A549 (cell line): ENCODE measurements at regions not wholly inside any gene's neighbourhood (a gene's known extent, or its start where the extent isn't known, plus 50 kb on each side); places are given as distances from the start of the nearest gene placed in this dataset.

Experiments used
- CTCF ChIP-seq: fragments of >200 bp; sonication (Bioruptor Twin); formaldehyde crosslinking; IDR thresholded peaks from 3 replicates; pipeline ENCODE4 v1.5.1; 2016
- KDM5A ChIP-seq: fragments of 200-600 bp; sonication (generic); IDR thresholded peaks from 2 replicates; pipeline ENCODE4 v1.6.1; 2016; ENCODE audit warnings: antibody characterized with exemption, mild to moderate bottlenecking
- MAX ChIP-seq: IDR thresholded peaks from 2 replicates; pipeline ENCODE4 v1.6.1; 2012
- MAZ ChIP-seq: fragments of 150-350 bp; IDR thresholded peaks from 2 replicates; pipeline ENCODE4 v1.6.1; 2014; ENCODE audit warnings: antibody characterized with exemption, low read depth, low read length, borderline replicate concordance
- NR3C1 ChIP-seq: fragments of >200 bp; sonication (Bioruptor Twin); formaldehyde crosslinking; IDR thresholded peaks from 3 replicates; pipeline ENCODE4 v1.6.1; 2017
- PHF8 ChIP-seq: fragments of 200-600 bp; sonication (generic); IDR thresholded peaks from 2 replicates; pipeline ENCODE4 v1.6.1; 2016; ENCODE audit warnings: low read depth, mild to moderate bottlenecking, antibody characterized with exemption, moderate library complexity, borderline replicate concordance
- REST ChIP-seq: fragments of 200-600 bp; sonication (generic); IDR thresholded peaks from 2 replicates; pipeline ENCODE4 v1.6.1; 2016; ENCODE audit warnings: antibody characterized with exemption, mild to moderate bottlenecking, moderate library complexity
- SMC3 ChIP-seq: fragments of >200 bp; sonication (Bioruptor Twin); formaldehyde crosslinking; IDR thresholded peaks from 3 replicates; pipeline ENCODE4 v1.6.1; 2018; ENCODE audit warnings: inconsistent platforms

- TF ChIP-seq CTCF = no peak
- TF ChIP-seq SMC3 = no peak
- TF ChIP-seq MAX = no peak
- TF ChIP-seq MAZ = no peak
- TF ChIP-seq NR3C1 = no peak
- TF ChIP-seq REST = no peak
- no peak for TF ChIP-seq PHF8
- no peak for TF ChIP-seq KDM5A
These were observed 172.7 kb upstream of the FGGY start for GRCh38 chr1:59124166-59124565.
